ENCODE measurements at regions not wholly inside any gene's neighbourhood (a gene's known extent, or its start where the extent isn't known, plus 50 kb on each side); places are given as distances from the start of the nearest gene placed in this dataset.
"Not testable (repeated sequence)": the region's sequence is repeated elsewhere in the genome, so short reads cannot be mapped to it uniquely, and the experiment has no call there.

- DNase-seq, result no peak
These were observed 1183.7 kb upstream of the CELF2 start for GRCh38 chr10:9833942-9834341.

GRCh38 chr10:9834434-9834833 is 1183.2 kb upstream of the CELF2 start:
- no peak for DNase-seq

- DNase-seq, result no peak
These were observed 1172.6 kb upstream of the CELF2 start for GRCh38 chr10:9845075-9845474.

GRCh38 chr10:9848278-9848677 is 1169.4 kb upstream of the CELF2 start:
- DNase-seq, result no peak

GRCh38 chr10:9848981-9849380 is 1168.7 kb upstream of the CELF2 start:
- no peak for DNase-seq

- no peak for DNase-seq
These were observed 1167.3 kb upstream of the CELF2 start for GRCh38 chr10:9850415-9850814.

GRCh38 chr10:9851808-9852207 is 1165.9 kb upstream of the CELF2 start:
- DNase-seq, result no peak

GRCh38 chr10:9853405-9854355 is 1164.0 kb upstream of the CELF2 start:
- DNase-seq, result no peak

- not testable (repeated sequence) for DNase-seq
These were observed 1162.2 kb upstream of the CELF2 start for GRCh38 chr10:9855451-9855850.

- DNase-seq, result no peak
These were observed 1158.9 kb upstream of the CELF2 start for GRCh38 chr10:9858816-9859215.

GRCh38 chr10:9860045-9860444 is 1157.6 kb upstream of the CELF2 start:
- DNase-seq, result no peak

GRCh38 chr10:9863559-9864121 is 1154.0 kb upstream of the CELF2 start:
- no peak for DNase-seq

GRCh38 chr10:9868499-9868898 is 1149.2 kb upstream of the CELF2 start:
- DNase-seq, result no peak

GRCh38 chr10:9869205-9869604 is 1148.5 kb upstream of the CELF2 start:
- DNase-seq, result no peak

- no peak for DNase-seq
These were observed 1148.0 kb upstream of the CELF2 start for GRCh38 chr10:9869606-9870176.

GRCh38 chr10:9875353-9875752 is 1142.3 kb upstream of the CELF2 start:
- DNase-seq, result no peak

- no peak for DNase-seq
These were observed 1139.7 kb upstream of the CELF2 start for GRCh38 chr10:9877978-9878377.

- no peak for DNase-seq
These were observed 1139.3 kb upstream of the CELF2 start for GRCh38 chr10:9878383-9878782.

- DNase-seq, result no peak
These were observed 1131.9 kb upstream of the CELF2 start for GRCh38 chr10:9885761-9886160.

- no peak for DNase-seq
These were observed 1130.9 kb upstream of the CELF2 start for GRCh38 chr10:9886772-9887171.

- DNase-seq, result no peak
These were observed 1122.2 kb upstream of the CELF2 start for GRCh38 chr10:9895453-9895852.

GRCh38 chr10:9895981-9896380 is 1121.7 kb upstream of the CELF2 start:
- no peak for DNase-seq

- DNase-seq, result no peak
These were observed 1118.9 kb upstream of the CELF2 start for GRCh38 chr10:9898633-9899395.

Data from DMS79 treated with DMSO at 0.1 percent for 48 hours (cell line).